ENCODE measurements at regions not wholly inside any gene's neighbourhood (a gene's known extent, or its start where the extent isn't known, plus 50 kb on each side); places are given as distances from the start of the nearest gene placed in this dataset.

- H3K36me3 ChIP-seq (ENCODE audit: control insufficient read depth, insufficient read depth, low read length): no peaks in the 10 kb centered on the region
- DNase-seq (ENCODE audit: low read depth, low spot score): no peak
- BruUV-seq (replicated peaks): no TSS peak
- CTCF ChIA-PET: no interaction called here
- H3K27ac ChIP-seq (ENCODE audit: low read length): no peak overlapping the region
- H3K27me3 ChIP-seq (ENCODE audit: control insufficient read depth, insufficient read depth, low read length): no peaks in the 10 kb centered on the region
- no peak for ATAC-seq
- intact Hi-C loops (cut with micrococcal nuclease; ENCODE audit: unreplicated experiment) (no loop called here), in situ Hi-C loops (cut with HindIII; ENCODE audit: low pct_unique_long_range_greater_than_20kb, low sequenced_read_pairs) (no loop called here)
- no peaks in the 10 kb centered on the region for H3K9me3 ChIP-seq (ENCODE audit: control insufficient read depth, insufficient read depth, low read depth, low read length)
- no peaks in the 10 kb centered on the region for H3K4me1 ChIP-seq (ENCODE audit: control insufficient read depth, insufficient read depth, low read length)
- TF ChIP-seq TCF7L2 (IDR thresholded peaks at IDR 0.05; ENCODE audit: low read depth, low read length) (no peak), POLR2AphosphoS5 (IDR thresholded peaks at IDR 0.05; ENCODE audit: low read depth, low read length) (no peak)
- H3K4me3 ChIP-seq (ENCODE audit: low read depth in 2 of 2, low read length in 2 of 2): no peak overlapping the region
- POLR2A ChIA-PET: no interaction called here
Observed at GRCh38 chr22:47647720-47648119, 885.3 kb downstream of the TBC1D22A start.

- H3K27ac ChIP-seq (ENCODE audit: low read length): no peak overlapping the region
- H3K4me3 ChIP-seq (ENCODE audit: low read depth in 2 of 2, low read length in 2 of 2): no peak overlapping the region
- intact Hi-C loops (cut with micrococcal nuclease; ENCODE audit: unreplicated experiment) (no loop called here), in situ Hi-C loops (cut with HindIII; ENCODE audit: low pct_unique_long_range_greater_than_20kb, low sequenced_read_pairs) (no loop called here)
- DNase-seq (ENCODE audit: low read depth, low spot score) (no peak), ATAC-seq (no peak)
- TF ChIP-seq REST (IDR thresholded peaks at IDR 0.05; ENCODE audit: insufficient read depth in 1 of 2, low read depth in 2 of 2, low read length in 1 of 2) (no peak), SIN3A (IDR thresholded peaks at IDR 0.05; ENCODE audit: borderline replicate concordance, insufficient read depth, low read depth, low read length) (no peak), POLR2AphosphoS5 (IDR thresholded peaks at IDR 0.05; ENCODE audit: low read depth, low read length) (no peak), CTCF (IDR thresholded peaks at IDR 0.05) (no peak), TCF7L2 (IDR thresholded peaks at IDR 0.05; ENCODE audit: low read depth, low read length) (no peak)
- CTCF ChIA-PET: no interaction called here
- BruUV-seq (replicated peaks): no TSS peak
- POLR2A ChIA-PET: no interaction called here
- H3K9me3 ChIP-seq (ENCODE audit: control insufficient read depth, insufficient read depth, low read depth, low read length): no peaks in the 10 kb centered on the region
- H3K27me3 ChIP-seq (ENCODE audit: control insufficient read depth, insufficient read depth, low read length): no peaks in the 10 kb centered on the region
- H3K36me3 ChIP-seq (ENCODE audit: control insufficient read depth, insufficient read depth, low read length): no peaks in the 10 kb centered on the region
- no peaks in the 10 kb centered on the region for H3K4me1 ChIP-seq (ENCODE audit: control insufficient read depth, insufficient read depth, low read length)
Observed at GRCh38 chr22:47647181-47647580, 884.7 kb downstream of the TBC1D22A start.

GRCh38 chr22:47645923-47646322 is 883.5 kb downstream of the TBC1D22A start:
- no peak overlapping the region for H3K27ac ChIP-seq (ENCODE audit: low read length)
- intact Hi-C loops (cut with micrococcal nuclease; ENCODE audit: unreplicated experiment): no loop called here
- no peak for ATAC-seq

More at GRCh38 chr22:47645923-47646322, 883.5 kb downstream of the TBC1D22A start:
- Histone ChIP-seq H3K36me3 (ENCODE audit: control insufficient read depth, insufficient read depth, low read length) (no peaks in the 10 kb centered on the region), H3K9me3 (ENCODE audit: control insufficient read depth, insufficient read depth, low read depth, low read length) (no peaks in the 10 kb centered on the region), H3K4me3 (ENCODE audit: low read depth in 2 of 2, low read length in 2 of 2) (no peak overlapping the region), H3K27me3 (ENCODE audit: control insufficient read depth, insufficient read depth, low read length) (no peaks in the 10 kb centered on the region), H3K4me1 (ENCODE audit: control insufficient read depth, insufficient read depth, low read length) (no peaks in the 10 kb centered on the region)
- no peak for DNase-seq (ENCODE audit: low read depth, low spot score)
- in situ Hi-C loops (cut with HindIII; ENCODE audit: low pct_unique_long_range_greater_than_20kb, low sequenced_read_pairs): no loop called here
- TF ChIP-seq SIN3A (IDR thresholded peaks at IDR 0.05; ENCODE audit: borderline replicate concordance, insufficient read depth, low read depth, low read length): no peak
- ChIA-PET CTCF (no interaction called here), POLR2A (no interaction called here)
- no TSS peak for BruUV-seq (replicated peaks)

Measured in Panc1 (cell line).